Loucy (cell line): ENCODE measurements at regions not wholly inside any gene's neighbourhood (a gene's known extent, or its start where the extent isn't known, plus 50 kb on each side); places are given as distances from the start of the nearest gene placed in this dataset.

ENCODE experiments used
- EZH2phosphoT487 ChIP-seq: fragments of 200-600 bp; IDR thresholded peaks from 2 replicates; pipeline ENCODE4 v1.6.1; 2018; ENCODE audit warnings: antibody characterized with exemption, mild to moderate bottlenecking, moderate library complexity, borderline replicate concordance
- TF ChIP-seq, protein P1 (sequence below): fragments of 200-600 bp; sonication (generic); conservative IDR thresholded peaks from 2 replicates; pipeline ENCODE4 v1.5.1; 2014; ENCODE audit warnings: mild to moderate bottlenecking, antibody characterized with exemption, low read length

DNA sequence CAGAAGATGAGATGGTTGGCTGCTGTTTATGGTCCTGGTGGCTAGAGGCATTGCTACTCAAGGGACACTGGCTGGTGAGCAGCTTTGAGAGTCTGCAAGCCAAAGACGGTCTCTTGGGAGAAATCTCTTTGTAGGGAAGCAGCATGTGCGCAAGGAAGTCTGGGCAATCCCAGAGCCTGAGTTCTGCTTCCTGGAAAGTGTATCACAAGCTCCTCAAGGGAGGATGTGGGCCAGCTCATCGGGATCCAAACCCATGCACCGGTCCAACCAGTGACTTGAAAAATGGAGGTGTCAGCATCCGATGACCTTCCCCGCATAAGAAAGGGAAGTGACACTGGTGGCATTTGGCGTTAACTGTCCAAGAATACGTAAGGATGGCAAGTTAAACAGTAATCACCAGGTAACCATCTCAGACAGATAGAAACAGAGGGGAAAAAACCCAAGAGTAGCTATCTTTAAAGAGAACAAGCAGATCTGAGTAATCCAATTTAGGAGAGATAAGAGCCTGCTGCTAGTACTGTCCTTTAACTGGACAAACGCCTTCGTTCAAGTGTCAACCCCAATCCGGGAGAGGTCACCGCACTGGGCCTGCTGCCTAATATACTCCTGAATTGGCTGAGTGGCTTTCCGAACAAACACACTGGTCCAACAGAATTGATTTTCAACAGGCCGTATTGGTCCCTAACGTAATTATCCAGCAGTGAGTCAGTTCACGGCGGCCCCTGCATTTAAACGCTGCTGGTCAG lies 303.0 kb upstream of the ZFHX3 start:
- TF ChIP-seq, protein P1, sequence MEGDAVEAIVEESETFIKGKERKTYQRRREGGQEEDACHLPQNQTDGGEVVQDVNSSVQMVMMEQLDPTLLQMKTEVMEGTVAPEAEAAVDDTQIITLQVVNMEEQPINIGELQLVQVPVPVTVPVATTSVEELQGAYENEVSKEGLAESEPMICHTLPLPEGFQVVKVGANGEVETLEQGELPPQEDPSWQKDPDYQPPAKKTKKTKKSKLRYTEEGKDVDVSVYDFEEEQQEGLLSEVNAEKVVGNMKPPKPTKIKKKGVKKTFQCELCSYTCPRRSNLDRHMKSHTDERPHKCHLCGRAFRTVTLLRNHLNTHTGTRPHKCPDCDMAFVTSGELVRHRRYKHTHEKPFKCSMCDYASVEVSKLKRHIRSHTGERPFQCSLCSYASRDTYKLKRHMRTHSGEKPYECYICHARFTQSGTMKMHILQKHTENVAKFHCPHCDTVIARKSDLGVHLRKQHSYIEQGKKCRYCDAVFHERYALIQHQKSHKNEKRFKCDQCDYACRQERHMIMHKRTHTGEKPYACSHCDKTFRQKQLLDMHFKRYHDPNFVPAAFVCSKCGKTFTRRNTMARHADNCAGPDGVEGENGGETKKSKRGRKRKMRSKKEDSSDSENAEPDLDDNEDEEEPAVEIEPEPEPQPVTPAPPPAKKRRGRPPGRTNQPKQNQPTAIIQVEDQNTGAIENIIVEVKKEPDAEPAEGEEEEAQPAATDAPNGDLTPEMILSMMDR, result no peak
- TF ChIP-seq EZH2phosphoT487, result no peak
